A549 (cell line): ENCODE measurements at regions not wholly inside any gene's neighbourhood (a gene's known extent, or its start where the extent isn't known, plus 50 kb on each side); places are given as distances from the start of the nearest gene placed in this dataset.
"Not testable (repeated sequence)": the region's sequence is repeated elsewhere in the genome, so short reads cannot be mapped to it uniquely, and the experiment has no call there.

Experiments
- ATAC-seq, 2 experiments: fragments of 200-7000 bp in 1 of 2; fragments of >200 bp in 1 of 2; cut with Nextera tagmentation in 1 of 2; cut with Tn5 transposase in 1 of 2; 3 replicates each; pipeline versions ENCODE4 v1.8.0 to v1.9.1; 2018 to 2020; ENCODE audit warnings: mild to moderate bottlenecking in 1 of 2, moderate library complexity in 1 of 2
- CTCF ChIA-PET: fragments of 300-600 bp; sonication (Branson Sonifier 250); formaldehyde crosslinking; extraction: SDS; loops from one replicate; lab custom pipeline; 2021; ENCODE audit warnings: antibody characterized with exemption, inconsistent platforms; lab: Yijun Ruan, JAX
- POLR2A ChIA-PET: fragments of 350-600 bp; formaldehyde crosslinking; extraction: SDS; loops from one replicate; lab custom pipeline; 2021; ENCODE audit warnings: antibody characterized with exemption, inconsistent platforms; lab: Yijun Ruan, JAX
- DNase-seq, 2 experiments: peaks; one replicate each; pipeline versions ENCODE4 v3.0.0 to v3.0.0-alpha.2; 2011 to 2016; ENCODE audit warnings: low read depth in 1 of 2, low spot score in 1 of 2
- FAIRE-seq: peaks from 2 replicates; lab custom pipeline; 2011; peaks lifted over from hg19 to GRCh38; lab: Jason Lieb, UNC
- H3K27ac ChIP-seq, 2 experiments: fragments of >200 bp; sonication (Bioruptor Twin); formaldehyde crosslinking; 3 replicates each; pipeline ENCODE4 v1.5.1; 2016 to 2017
- H3K4me1 ChIP-seq: fragments of >200 bp; sonication (Bioruptor Twin); formaldehyde crosslinking; 3 replicates; pipeline ENCODE4 v1.6.1; 2016
- H3K4me2 ChIP-seq: fragments of >200 bp; sonication (Bioruptor Twin); formaldehyde crosslinking; 3 replicates; pipeline ENCODE4 v1.6.1; 2016
- H3K4me3 ChIP-seq: fragments of >200 bp; sonication (Bioruptor Twin); formaldehyde crosslinking; 3 replicates; pipeline ENCODE4 v1.5.1; 2016
- H3K9me3 ChIP-seq: fragments of >200 bp; sonication (Bioruptor Twin); formaldehyde crosslinking; 3 replicates; pipeline ENCODE4 v1.6.1; 2016
- BHLHE40 ChIP-seq: IDR thresholded peaks from 2 replicates; pipeline ENCODE4 v1.6.1; 2012; ENCODE audit warnings: low read depth, low read length, inconsistent platforms
- CBX2 ChIP-seq: fragments of 200-600 bp; sonication (generic); IDR thresholded peaks from 2 replicates; pipeline ENCODE4 v1.6.1; 2016; ENCODE audit warnings: low read depth, mild to moderate bottlenecking, borderline replicate concordance
- CEBPB ChIP-seq, 2 experiments: fragments of >200 bp in 1 of 2; sonication (Bioruptor Twin) in 1 of 2; formaldehyde crosslinking in 1 of 2; IDR thresholded peaks; 2 replicates each; pipeline ENCODE4 v1.6.1; 2012 to 2016
- CHD4 ChIP-seq: fragments of 200-600 bp; sonication (generic); IDR thresholded peaks from 2 replicates; pipeline ENCODE4 v1.6.1; 2016; ENCODE audit warnings: antibody characterized with exemption, mild to moderate bottlenecking, borderline replicate concordance
- EHF ChIP-seq: fragments of 250-450 bp; sonication (Bioruptor Pico); IDR thresholded peaks from 2 replicates; pipeline ENCODE4 v1.5.0; 2020; ENCODE audit warnings: mild to moderate bottlenecking
- EHMT2 ChIP-seq: fragments of 200-600 bp; sonication (generic); IDR thresholded peaks from 2 replicates; pipeline ENCODE4 v1.6.1; 2016; ENCODE audit warnings: antibody characterized with exemption, low read depth, mild to moderate bottlenecking, moderate library complexity
- EP300 ChIP-seq, 2 experiments: fragments of >200 bp; sonication (Bioruptor Twin); formaldehyde crosslinking; IDR thresholded peaks; 2 replicates in 1 of 2; 3 replicates in 1 of 2; pipeline ENCODE4 v1.6.1; 2016 to 2017
- ESRRA ChIP-seq: fragments of 150-350 bp; IDR thresholded peaks from 2 replicates; pipeline ENCODE4 v1.6.1; 2014; ENCODE audit warnings: mild to moderate bottlenecking, low read length, borderline replicate concordance
- FOSL2 ChIP-seq, 2 experiments: fragments of 450-650 bp in 1 of 2; fragments of >200 bp in 1 of 2; sonication (Bioruptor Twin) in 1 of 2; formaldehyde crosslinking; IDR thresholded peaks; 2 replicates each; pipeline versions ENCODE4 v1.5.0 to v1.6.1; 2016 to 2020; ENCODE audit warnings: mild to moderate bottlenecking in 1 of 2, moderate library complexity in 1 of 2
- FOXS1 ChIP-seq: fragments of 250-450 bp; sonication (Bioruptor Pico); IDR thresholded peaks from 2 replicates; pipeline ENCODE4 v1.5.0; 2020; ENCODE audit warnings: mild to moderate bottlenecking, moderate library complexity
- GATA3 ChIP-seq: IDR thresholded peaks from 2 replicates; pipeline ENCODE4 v1.6.1; 2012; ENCODE audit warnings: borderline replicate concordance
- HOXA7 ChIP-seq: fragments of 250-450 bp; sonication (Bioruptor Pico); IDR thresholded peaks from 2 replicates; pipeline ENCODE4 v1.5.0; 2020; ENCODE audit warnings: mild to moderate bottlenecking, moderate library complexity
- JUNB ChIP-seq: fragments of >200 bp; sonication (Bioruptor Twin); formaldehyde crosslinking; IDR thresholded peaks from 2 replicates; pipeline ENCODE4 v1.6.1; 2016
- KDM1A ChIP-seq: fragments of 200-600 bp; sonication (generic); IDR thresholded peaks from 2 replicates; pipeline ENCODE4 v1.6.1; 2016; ENCODE audit warnings: low read depth, mild to moderate bottlenecking
- MAFK ChIP-seq: fragments of 450-650 bp; IDR thresholded peaks from 2 replicates; pipeline ENCODE4 v1.6.1; 2014; ENCODE audit not compliant: partially characterized antibody
- NR3C1 ChIP-seq: fragments of >200 bp; sonication (Bioruptor Twin); formaldehyde crosslinking; IDR thresholded peaks from 3 replicates; pipeline ENCODE4 v1.6.1; 2017
- PHF8 ChIP-seq: fragments of 200-600 bp; sonication (generic); IDR thresholded peaks from 2 replicates; pipeline ENCODE4 v1.6.1; 2016; ENCODE audit warnings: low read depth, mild to moderate bottlenecking, antibody characterized with exemption, moderate library complexity, borderline replicate concordance
- POLR2AphosphoS2 ChIP-seq: conservative IDR thresholded peaks from 2 replicates; pipeline ENCODE4 v1.6.1; 2012; ENCODE audit warnings: low read length, improper control_type of control experiment, inconsistent platforms
- RFX5 ChIP-seq: fragments of 450-650 bp; IDR thresholded peaks from 2 replicates; pipeline ENCODE4 v1.7.1; 2014; ENCODE audit warnings: antibody characterized with exemption, mild to moderate bottlenecking, moderate library complexity
- TFCP2L1 ChIP-seq: fragments of 250-450 bp; sonication (Bioruptor Pico); IDR thresholded peaks from 2 replicates; pipeline ENCODE4 v1.5.0; 2021; ENCODE audit warnings: mild to moderate bottlenecking
- ZC3H11A ChIP-seq: fragments of 450-650 bp; IDR thresholded peaks from 2 replicates; pipeline ENCODE4 v1.6.1; 2014; ENCODE audit warnings: antibody characterized with exemption, mild to moderate bottlenecking
- ZFP36 ChIP-seq: fragments of 450-650 bp; IDR thresholded peaks from 2 replicates; pipeline ENCODE4 v1.6.1; 2014; ENCODE audit warnings: borderline replicate concordance; ENCODE audit not compliant: partially characterized antibody
- ZNF302 ChIP-seq: fragments of 250-450 bp; sonication (Bioruptor Pico); IDR thresholded peaks from 2 replicates; pipeline ENCODE4 v1.9.0; 2021; ENCODE audit warnings: inconsistent platforms, mild to moderate bottlenecking, moderate library complexity
- WGBS: methylation state at CpG from one replicate; pipeline ENCODE4 v1.1.6; 2017; ENCODE audit errors: missing lambda C conversion rate; 5-methylcytosine and 5-hydroxymethylcytosine counted together
- TF ChIP-seq, protein P1 (sequence below): fragments of >200 bp; sonication (Bioruptor Twin); formaldehyde crosslinking; IDR thresholded peaks from 3 replicates; pipeline ENCODE4 v1.5.1; 2016

DNA sequence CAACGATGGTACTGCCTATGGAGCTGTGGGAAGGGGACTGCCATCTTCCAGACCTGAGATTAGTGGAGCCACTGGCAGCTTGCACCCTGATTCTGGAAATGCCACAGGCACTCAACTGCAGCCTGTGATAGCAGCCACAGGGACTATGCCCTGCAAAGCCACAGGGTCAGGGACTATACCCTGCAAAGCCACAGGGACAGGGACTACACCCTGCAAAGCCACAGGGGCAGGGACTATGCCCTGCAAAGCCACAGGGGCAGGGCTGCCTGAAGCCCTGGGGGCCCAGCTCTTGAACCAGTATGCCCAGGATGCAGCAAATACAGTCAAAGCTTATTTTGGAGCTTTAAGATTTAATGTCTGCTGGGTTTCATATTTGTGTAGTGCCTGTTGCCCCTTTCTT, 346.6 kb downstream of the C6orf118 start:
- Histone ChIP-seq H3K4me1 (no peaks in the 10 kb centered on the region), H3K4me2 (no peak overlapping the region), H3K4me3 (no peak overlapping the region), H3K27ac (no peak overlapping the region), H3K9me3 (no peaks in the 10 kb centered on the region)
- ATAC-seq (no peak), FAIRE-seq (no peak), DNase-seq (no peak)
- TF ChIP-seq MAFK = no peak
- TF ChIP-seq, protein P1, sequence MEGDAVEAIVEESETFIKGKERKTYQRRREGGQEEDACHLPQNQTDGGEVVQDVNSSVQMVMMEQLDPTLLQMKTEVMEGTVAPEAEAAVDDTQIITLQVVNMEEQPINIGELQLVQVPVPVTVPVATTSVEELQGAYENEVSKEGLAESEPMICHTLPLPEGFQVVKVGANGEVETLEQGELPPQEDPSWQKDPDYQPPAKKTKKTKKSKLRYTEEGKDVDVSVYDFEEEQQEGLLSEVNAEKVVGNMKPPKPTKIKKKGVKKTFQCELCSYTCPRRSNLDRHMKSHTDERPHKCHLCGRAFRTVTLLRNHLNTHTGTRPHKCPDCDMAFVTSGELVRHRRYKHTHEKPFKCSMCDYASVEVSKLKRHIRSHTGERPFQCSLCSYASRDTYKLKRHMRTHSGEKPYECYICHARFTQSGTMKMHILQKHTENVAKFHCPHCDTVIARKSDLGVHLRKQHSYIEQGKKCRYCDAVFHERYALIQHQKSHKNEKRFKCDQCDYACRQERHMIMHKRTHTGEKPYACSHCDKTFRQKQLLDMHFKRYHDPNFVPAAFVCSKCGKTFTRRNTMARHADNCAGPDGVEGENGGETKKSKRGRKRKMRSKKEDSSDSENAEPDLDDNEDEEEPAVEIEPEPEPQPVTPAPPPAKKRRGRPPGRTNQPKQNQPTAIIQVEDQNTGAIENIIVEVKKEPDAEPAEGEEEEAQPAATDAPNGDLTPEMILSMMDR = no peak
- TF ChIP-seq TFCP2L1 (CRISPR knock-in tag) = no peak
- POLR2A ChIA-PET = no interaction called here
- CTCF ChIA-PET = no interaction called here
- 0% methylated on average over 1 of the region's 1 CpG for WGBS

DNA sequence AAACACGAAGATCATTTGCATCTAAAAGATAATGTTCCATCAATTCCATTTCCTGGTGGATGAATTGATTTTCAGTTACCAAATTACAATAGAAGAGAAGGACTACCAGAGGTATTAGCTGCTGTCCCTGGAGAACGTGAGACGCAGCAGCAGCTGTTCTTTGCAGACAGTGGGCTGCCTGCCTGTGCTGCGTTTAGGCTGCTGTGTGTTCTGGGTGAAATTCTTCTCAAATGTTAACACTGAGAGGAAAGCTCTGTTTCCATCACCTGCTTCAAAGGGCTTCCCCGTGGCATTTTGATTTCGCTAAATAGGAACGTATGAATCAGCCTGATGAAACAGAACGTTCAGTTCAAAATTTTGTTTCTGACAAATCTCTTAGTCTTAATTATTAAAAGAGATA, 362.2 kb downstream of the C6orf118 start:
- FAIRE-seq = no peak
- H3K4me1 ChIP-seq = no peaks in the 10 kb centered on the region
- WGBS = 1% methylated on average over 8 of the region's 8 CpGs
- ChIA-PET POLR2A (no interaction called here), CTCF (no interaction called here)
- no peak overlapping the region for H3K27ac ChIP-seq
- H3K4me2 ChIP-seq = no peak overlapping the region
- H3K9me3 ChIP-seq = no peaks in the 10 kb centered on the region
- ATAC-seq = no peak
- TF ChIP-seq, protein P1 = no peak
- TF ChIP-seq BHLHE40 (no peak), ZC3H11A (no peak), ZNF302 (CRISPR knock-in tag) (no peak), GATA3 (no peak), CHD4 (no peak), RFX5 (no peak), JUNB (no peak), MAFK (no peak)
- H3K4me3 ChIP-seq = no peak overlapping the region
- DNase-seq = no peak

- FAIRE-seq (no peak), ATAC-seq (no peak), DNase-seq (no peak)
- ChIA-PET CTCF (no interaction called here), POLR2A (no interaction called here)
- WGBS = 0% methylated on average over 1 of the region's 1 CpG
- Histone ChIP-seq H3K4me1 (no peaks in the 10 kb centered on the region), H3K9me3 (no peaks in the 10 kb centered on the region), H3K4me2 (no peak overlapping the region), H3K4me3 (no peak overlapping the region), H3K27ac (no peak overlapping the region)
- TF ChIP-seq FOSL2 (IDR thresholded peaks at IDR 0.05) (no peak), FOSL2 (CRISPR knock-in tag; IDR thresholded peaks at IDR 0.05) (no peak), HOXA7 (CRISPR knock-in tag) (no peak), CBX2 (no peak), EHMT2 (no peak), NR3C1 (no peak), POLR2AphosphoS2 (no peak), EHF (CRISPR knock-in tag) (no peak), CEBPB (IDR thresholded peaks at IDR 0.05) (no peak), KDM1A (no peak), PHF8 (no peak), EP300 (IDR thresholded peaks at IDR 0.05) (no peak), ZFP36 (no peak), FOXS1 (CRISPR knock-in tag) (no peak), ESRRA (no peak), JUNB (no peak)
These were observed 367.1 kb downstream of the C6orf118 start for GRCh38 chr6:164942271-164942670.

GRCh38 chr6:164933238-164933794, 376.1 kb downstream of the C6orf118 start:
- H3K27ac ChIP-seq, H3K4me1 ChIP-seq, POLR2A ChIA-PET, H3K9me3 ChIP-seq, FAIRE-seq, ATAC-seq, H3K4me3 ChIP-seq, CTCF ChIA-PET, DNase-seq, H3K4me2 ChIP-seq: not testable (repeated sequence)
- WGBS = 90% methylated on average over 2 of the region's 28 CpGs
